PC-3 (cell line): ENCODE measurements at regions not wholly inside any gene's neighbourhood (a gene's known extent, or its start where the extent isn't known, plus 50 kb on each side); places are given as distances from the start of the nearest gene placed in this dataset.

ENCODE experiments used
- EZH2 ChIP-seq: fragments of 300-600 bp; sonication (generic); IDR thresholded peaks from one replicate; pipeline ENCODE4 v1.6.1; 2017; ENCODE audit warnings: antibody characterized with exemption, mild to moderate bottlenecking, low read length; ENCODE audit not compliant: unreplicated experiment
- TF ChIP-seq, protein P1 (sequence below): fragments of 300-600 bp; sonication (generic); conservative IDR thresholded peaks from 2 replicates; pipeline ENCODE4 v1.5.1; 2017; ENCODE audit warnings: antibody characterized with exemption, low read depth, mild to moderate bottlenecking, low read length

DNA sequence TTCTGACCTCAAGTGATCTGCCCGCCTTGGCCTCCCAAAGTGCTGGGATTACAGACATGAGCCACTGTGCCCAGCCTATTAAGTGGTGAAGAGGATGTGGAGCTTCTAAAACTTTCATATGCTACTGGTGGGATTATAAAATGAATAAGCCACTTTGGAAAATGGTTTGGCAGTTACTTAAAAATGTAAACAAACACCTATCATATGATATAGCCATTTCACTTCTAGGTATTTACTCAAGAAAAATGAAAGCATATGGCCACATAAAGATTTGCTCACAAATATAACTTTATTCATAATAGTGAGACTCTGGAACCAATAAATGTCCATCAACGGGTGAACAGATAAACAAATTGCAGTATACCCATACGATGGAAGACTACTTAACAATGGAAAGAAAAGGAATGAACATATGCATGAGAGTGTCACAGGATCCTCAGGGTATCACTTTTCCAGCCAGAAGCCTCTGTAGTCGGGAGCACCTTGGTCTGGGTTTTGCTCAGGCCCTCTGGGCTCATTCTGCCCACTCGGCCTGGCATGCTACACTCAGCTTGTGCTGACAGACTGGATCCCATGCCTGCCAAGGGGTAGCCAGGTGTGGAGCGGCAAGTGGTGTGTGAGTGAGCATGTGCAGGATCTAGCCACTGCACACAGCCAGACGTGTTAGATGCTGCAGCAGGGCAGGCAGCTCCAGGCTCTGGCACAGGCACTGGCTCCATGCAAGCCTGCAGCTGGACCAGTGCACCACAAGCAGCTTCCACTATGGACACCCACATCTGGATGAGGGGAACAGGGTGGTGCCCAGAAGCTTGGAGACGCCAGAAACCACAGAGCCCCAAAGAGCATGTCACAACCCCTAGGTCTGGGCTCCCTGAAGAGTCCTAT, 213.2 kb upstream of the DIO3 start:
- TF ChIP-seq, protein P1, sequence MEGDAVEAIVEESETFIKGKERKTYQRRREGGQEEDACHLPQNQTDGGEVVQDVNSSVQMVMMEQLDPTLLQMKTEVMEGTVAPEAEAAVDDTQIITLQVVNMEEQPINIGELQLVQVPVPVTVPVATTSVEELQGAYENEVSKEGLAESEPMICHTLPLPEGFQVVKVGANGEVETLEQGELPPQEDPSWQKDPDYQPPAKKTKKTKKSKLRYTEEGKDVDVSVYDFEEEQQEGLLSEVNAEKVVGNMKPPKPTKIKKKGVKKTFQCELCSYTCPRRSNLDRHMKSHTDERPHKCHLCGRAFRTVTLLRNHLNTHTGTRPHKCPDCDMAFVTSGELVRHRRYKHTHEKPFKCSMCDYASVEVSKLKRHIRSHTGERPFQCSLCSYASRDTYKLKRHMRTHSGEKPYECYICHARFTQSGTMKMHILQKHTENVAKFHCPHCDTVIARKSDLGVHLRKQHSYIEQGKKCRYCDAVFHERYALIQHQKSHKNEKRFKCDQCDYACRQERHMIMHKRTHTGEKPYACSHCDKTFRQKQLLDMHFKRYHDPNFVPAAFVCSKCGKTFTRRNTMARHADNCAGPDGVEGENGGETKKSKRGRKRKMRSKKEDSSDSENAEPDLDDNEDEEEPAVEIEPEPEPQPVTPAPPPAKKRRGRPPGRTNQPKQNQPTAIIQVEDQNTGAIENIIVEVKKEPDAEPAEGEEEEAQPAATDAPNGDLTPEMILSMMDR: no peak
- TF ChIP-seq EZH2: no peak
